PC-3 (cell line): ENCODE measurements at regions not wholly inside any gene's neighbourhood (a gene's known extent, or its start where the extent isn't known, plus 50 kb on each side); places are given as distances from the start of the nearest gene placed in this dataset.
"Not testable (repeated sequence)": the region's sequence is repeated elsewhere in the genome, so short reads cannot be mapped to it uniquely, and the experiment has no call there.

Experiments
- CTCF ChIP-seq: fragments of 300-600 bp; sonication (generic); conservative IDR thresholded peaks from 2 replicates; pipeline ENCODE4 v1.5.1; 2017; ENCODE audit warnings: antibody characterized with exemption, low read depth, mild to moderate bottlenecking, low read length
- EZH2 ChIP-seq: fragments of 300-600 bp; sonication (generic); IDR thresholded peaks from one replicate; pipeline ENCODE4 v1.6.1; 2017; ENCODE audit warnings: antibody characterized with exemption, mild to moderate bottlenecking, low read length; ENCODE audit not compliant: unreplicated experiment
- EZH2phosphoT487 ChIP-seq: fragments of 300-600 bp; sonication (generic); IDR thresholded peaks from 2 replicates; pipeline ENCODE4 v1.6.1; 2018; ENCODE audit warnings: mild to moderate bottlenecking, antibody characterized with exemption, low read length, borderline replicate concordance

- not testable (repeated sequence) for TF ChIP-seq EZH2, CTCF, EZH2phosphoT487
These were observed 329.1 kb downstream of the NAP1L3 start for GRCh38 chrX:93344287-93344686.
